Fibroblast of mammary gland (primary cell): ENCODE measurements at regions not wholly inside any gene's neighbourhood (a gene's known extent, or its start where the extent isn't known, plus 50 kb on each side); places are given as distances from the start of the nearest gene placed in this dataset.

Source experiments
- DNase-seq: peaks from one replicate; pipeline ENCODE4 v3.0.0-alpha.2; 2010; ENCODE audit warnings: low read depth
- H3K4me3 ChIP-seq: 2 replicates; pipeline ENCODE4 v1.5.1; 2011; ENCODE audit warnings: low read depth, mild to moderate bottlenecking, low read length, moderate library complexity; ENCODE audit not compliant: control insufficient read depth
- TF ChIP-seq, protein P1 (sequence below): conservative IDR thresholded peaks from 2 replicates; pipeline ENCODE4 v1.5.1; 2011; ENCODE audit warnings: low read depth, low read length, inconsistent platforms; ENCODE audit not compliant: control insufficient read depth, insufficient read depth

DNA sequence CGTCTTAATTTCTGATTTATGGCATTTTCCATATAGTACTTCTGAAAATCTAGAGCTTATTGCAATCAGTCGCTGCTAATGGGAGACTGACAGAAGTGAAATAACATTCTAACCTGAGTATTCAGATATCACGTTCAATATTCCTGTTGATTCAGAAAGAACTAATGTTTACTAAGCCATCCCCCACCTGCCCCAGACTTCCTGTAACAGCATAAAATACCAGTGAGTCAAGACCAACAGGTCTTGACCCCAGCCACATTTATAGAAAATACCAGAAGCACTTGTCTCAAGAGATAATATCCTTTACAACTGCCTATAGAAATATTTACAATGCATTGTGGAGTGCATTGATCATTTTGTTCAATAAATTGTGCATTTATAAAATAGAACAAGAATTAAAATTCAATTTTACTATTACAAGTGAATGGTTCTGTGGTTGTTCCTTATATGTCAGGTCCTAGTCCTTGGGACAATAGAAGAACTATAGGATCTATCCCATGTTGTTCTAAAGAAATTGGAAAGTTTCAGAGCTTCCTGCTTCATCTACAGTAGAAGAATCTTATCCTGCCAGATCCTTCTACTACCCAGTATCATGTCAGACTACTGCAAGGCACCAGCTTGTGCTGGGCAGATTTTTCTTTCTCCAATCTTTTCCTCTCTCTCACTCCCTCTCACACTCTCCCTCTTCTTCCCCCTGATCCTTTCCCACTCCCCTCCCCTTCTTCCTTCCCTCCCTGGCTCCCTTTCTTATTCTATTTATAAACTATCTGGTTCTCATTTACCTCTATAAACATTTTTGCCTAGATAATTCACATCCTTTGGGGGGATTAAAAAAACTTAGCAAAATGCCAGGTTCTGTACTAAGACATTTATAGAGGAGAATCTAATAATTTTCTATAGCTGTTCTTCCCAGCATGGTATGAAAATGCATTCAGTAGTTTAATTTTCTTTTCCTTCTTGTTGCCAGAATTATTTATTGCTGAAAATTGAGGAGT lies 629.9 kb downstream of the DIAPH3 start:
- TF ChIP-seq, protein P1, sequence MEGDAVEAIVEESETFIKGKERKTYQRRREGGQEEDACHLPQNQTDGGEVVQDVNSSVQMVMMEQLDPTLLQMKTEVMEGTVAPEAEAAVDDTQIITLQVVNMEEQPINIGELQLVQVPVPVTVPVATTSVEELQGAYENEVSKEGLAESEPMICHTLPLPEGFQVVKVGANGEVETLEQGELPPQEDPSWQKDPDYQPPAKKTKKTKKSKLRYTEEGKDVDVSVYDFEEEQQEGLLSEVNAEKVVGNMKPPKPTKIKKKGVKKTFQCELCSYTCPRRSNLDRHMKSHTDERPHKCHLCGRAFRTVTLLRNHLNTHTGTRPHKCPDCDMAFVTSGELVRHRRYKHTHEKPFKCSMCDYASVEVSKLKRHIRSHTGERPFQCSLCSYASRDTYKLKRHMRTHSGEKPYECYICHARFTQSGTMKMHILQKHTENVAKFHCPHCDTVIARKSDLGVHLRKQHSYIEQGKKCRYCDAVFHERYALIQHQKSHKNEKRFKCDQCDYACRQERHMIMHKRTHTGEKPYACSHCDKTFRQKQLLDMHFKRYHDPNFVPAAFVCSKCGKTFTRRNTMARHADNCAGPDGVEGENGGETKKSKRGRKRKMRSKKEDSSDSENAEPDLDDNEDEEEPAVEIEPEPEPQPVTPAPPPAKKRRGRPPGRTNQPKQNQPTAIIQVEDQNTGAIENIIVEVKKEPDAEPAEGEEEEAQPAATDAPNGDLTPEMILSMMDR, result no peak
- H3K4me3 ChIP-seq, result no peak overlapping the region
- no peak for DNase-seq

DNA sequence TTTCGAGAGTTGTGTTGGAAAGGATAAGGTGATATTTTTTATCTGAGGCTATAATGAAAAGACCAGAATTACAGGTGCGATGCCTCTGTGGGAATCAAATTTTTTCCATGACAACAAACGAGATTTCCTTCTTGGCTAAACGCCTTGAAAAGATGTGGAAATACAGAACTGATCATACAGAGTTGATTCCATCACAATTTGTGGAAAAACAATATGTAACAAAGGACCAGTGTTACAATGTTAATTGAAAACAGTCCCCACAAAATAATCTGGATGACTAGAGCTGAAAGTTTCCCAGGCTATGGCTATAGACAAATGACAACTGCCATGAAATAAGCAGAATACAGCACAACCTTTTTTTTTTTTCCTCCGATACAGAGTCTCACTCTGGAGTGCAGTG lies 628.9 kb downstream of the DIAPH3 start:
- no peak for DNase-seq
- H3K4me3 ChIP-seq, result no peak overlapping the region
- TF ChIP-seq, protein P1, result no peak

DNA sequence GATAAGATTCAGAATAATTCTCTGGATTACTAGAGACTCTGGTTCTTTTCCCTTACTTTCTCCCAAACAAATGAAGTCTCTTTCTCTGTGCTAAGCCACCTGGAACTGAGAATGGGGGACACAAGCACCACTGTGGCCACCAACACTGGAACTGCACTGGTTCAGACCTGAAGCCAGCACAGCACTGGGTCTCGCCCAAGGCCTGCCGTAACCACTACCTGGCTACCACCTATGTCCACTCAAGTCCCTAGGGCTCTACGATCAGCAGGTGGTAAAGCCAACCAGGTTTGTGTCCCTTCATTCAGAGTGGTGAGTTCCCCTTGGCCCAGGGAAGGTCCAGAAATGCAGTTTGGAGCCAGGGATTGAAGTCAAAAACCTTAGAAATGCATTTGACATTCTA lies 626.2 kb downstream of the DIAPH3 start:
- TF ChIP-seq, protein P1, result no peak
- DNase-seq, result no peak
- H3K4me3 ChIP-seq, result no peak overlapping the region

DNA sequence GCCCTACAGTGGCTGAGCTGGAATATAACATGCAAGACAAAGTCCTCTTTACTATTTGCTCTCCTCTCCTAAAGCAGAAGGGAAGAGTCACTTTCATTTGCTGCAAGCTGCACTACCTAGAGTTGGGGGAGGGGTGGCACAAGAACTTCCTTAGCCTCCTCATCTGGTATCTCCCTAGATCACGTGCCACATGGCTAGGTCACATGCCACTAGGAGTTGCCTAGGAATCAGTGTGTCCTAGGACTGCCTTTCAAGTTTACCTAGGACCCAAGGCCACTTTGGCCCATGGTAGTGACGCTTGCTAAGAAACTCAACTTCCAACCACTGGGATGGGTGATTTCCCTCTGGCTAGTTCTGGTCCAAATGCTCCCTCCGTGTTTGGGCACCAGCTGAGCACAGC lies 625.2 kb downstream of the DIAPH3 start:
- no peak for DNase-seq
- TF ChIP-seq, protein P1, result no peak

DNA sequence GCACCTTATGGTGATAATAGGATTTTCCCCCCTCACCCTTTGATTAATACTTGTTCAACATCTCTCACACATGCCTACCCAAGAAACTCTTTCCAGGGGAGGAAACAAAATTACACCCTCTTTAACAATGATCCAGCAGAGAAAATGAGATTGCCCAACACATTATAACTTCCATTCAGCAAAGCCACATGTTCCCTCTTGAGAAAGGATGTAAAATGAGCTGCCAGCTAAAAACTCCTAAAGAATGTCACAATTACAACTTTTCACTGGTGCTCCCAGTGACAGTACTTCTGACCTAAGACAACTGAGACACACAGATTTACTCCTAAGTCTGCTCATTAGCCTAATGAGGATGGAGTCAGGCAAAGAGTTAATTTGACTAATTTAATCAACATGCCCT lies 621.4 kb downstream of the DIAPH3 start:
- TF ChIP-seq, protein P1, result no peak
- no peak for DNase-seq
- H3K4me3 ChIP-seq, result no peak overlapping the region

More for the DNA sequence above, 625.2 kb downstream of the DIAPH3 start:
- no peak overlapping the region for H3K4me3 ChIP-seq

DNA sequence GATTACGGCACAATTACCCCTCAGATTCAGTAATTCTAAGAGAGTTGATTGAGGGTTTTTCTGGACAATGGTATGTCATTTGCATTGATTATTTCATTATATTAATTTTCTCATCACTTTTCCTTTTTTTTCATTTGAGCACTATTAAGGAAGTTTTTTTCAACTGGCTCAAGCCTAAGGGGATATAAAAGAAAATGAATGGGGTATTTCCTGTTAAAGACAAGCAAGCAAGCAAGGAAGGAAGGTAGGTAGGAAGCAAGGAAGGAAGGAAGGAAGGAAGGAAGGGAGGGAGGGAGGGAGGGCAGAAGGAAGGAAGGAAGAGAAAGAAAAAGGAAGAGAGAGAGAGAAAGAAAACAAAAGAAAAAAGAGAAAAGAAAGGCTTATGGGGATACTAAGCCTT lies 620.3 kb downstream of the DIAPH3 start:
- TF ChIP-seq, protein P1, result no peak
- H3K4me3 ChIP-seq, result no peak overlapping the region
- DNase-seq, result no peak

DNA sequence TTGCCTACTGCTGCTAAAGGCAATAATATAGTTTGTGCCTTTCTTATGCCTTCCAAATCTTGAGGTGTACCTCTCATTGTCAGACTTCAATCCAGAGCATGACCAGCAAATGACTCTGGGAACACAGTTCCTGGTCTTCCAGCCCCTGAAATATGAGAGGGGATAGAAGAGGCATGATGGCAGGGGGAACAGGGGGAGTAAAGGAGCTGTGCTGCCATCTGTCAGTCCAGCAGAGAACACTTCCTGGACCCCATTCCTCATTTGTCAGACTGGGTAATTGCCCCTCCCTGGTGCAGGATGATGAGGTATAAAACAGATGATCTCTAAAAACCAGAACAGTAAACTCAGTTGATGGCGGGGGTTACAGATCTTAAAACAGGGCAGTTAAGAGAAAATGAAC lies 618.7 kb downstream of the DIAPH3 start:
- no peak overlapping the region for H3K4me3 ChIP-seq
- DNase-seq, result no peak
- TF ChIP-seq, protein P1, result no peak
